HEK293 (cell line): ENCODE measurements at regions not wholly inside any gene's neighbourhood (a gene's known extent, or its start where the extent isn't known, plus 50 kb on each side); places are given as distances from the start of the nearest gene placed in this dataset.

Source experiments
- CTCF ChIA-PET: fragments of 350-600 bp; formaldehyde crosslinking; extraction: SDS; loops from one replicate; lab custom pipeline; 2021; ENCODE audit warnings: antibody characterized with exemption; lab: Yijun Ruan, JAX
- POLR2A ChIA-PET: fragments of 300-600 bp; formaldehyde crosslinking; extraction: SDS; loops from one replicate; lab custom pipeline; 2020; ENCODE audit warnings: antibody characterized with exemption, inconsistent platforms; lab: Yijun Ruan, JAX
- H3K27ac ChIP-seq: fragments of 200-500 bp; sonication (Bioruptor generic); 2 replicates; pipeline ENCODE4 v1.5.1; 2014; ENCODE audit warnings: low read depth, low read length, control low read depth, inconsistent platforms; ENCODE audit errors: extremely low read depth
- H3K36me3 ChIP-seq, 2 experiments: fragments of 200-500 bp in 1 of 2; sonication (Bioruptor generic) in 1 of 2; 1 replicate in 1 of 2; 2 replicates in 1 of 2; pipeline ENCODE4 v1.5.1; 2014 to 2017; ENCODE audit warnings: inconsistent platforms in 2 of 2, low read length in 2 of 2; ENCODE audit not compliant: control insufficient read depth in 2 of 2, insufficient read depth in 1 of 2
- H3K4me1 ChIP-seq: fragments of 200-500 bp; sonication (Bioruptor generic); 2 replicates; pipeline ENCODE4 v1.5.1; 2014; ENCODE audit warnings: mild to moderate bottlenecking, low read length, inconsistent platforms; ENCODE audit not compliant: control insufficient read depth, insufficient read depth
- H3K4me3 ChIP-seq: 2 replicates; pipeline ENCODE4 v1.5.1; 2011; ENCODE audit warnings: low read depth, mild to moderate bottlenecking, control low read depth, low read length, moderate library complexity
- H3K9me3 ChIP-seq: fragments of 200-500 bp; sonication (Bioruptor generic); 2 replicates; pipeline ENCODE4 v1.5.1; 2014; ENCODE audit warnings: low read depth, low read length, inconsistent platforms; ENCODE audit not compliant: control insufficient read depth, insufficient read depth
- ATF2 ChIP-seq: fragments of 450-650 bp; formaldehyde crosslinking; IDR thresholded peaks from 2 replicates; pipeline ENCODE4 v1.5.1; 2016; ENCODE audit warnings: missing biosample characterization, missing genetic modification characterization, low read depth
- GLI2 ChIP-seq: fragments of 450-650 bp; formaldehyde crosslinking; IDR thresholded peaks from 2 replicates; pipeline ENCODE4; 2017; ENCODE audit warnings: missing biosample characterization, missing genetic modification characterization, low read depth, borderline replicate concordance
- REPIN1 ChIP-seq: fragments of 450-650 bp; formaldehyde crosslinking; IDR thresholded peaks from 2 replicates; pipeline ENCODE4 v1.5.1; 2017; ENCODE audit warnings: missing biosample characterization, missing genetic modification characterization, low read depth
- SALL2 ChIP-seq: fragments of 450-650 bp; formaldehyde crosslinking; IDR thresholded peaks from 2 replicates; pipeline ENCODE4 v1.5.0; 2017; ENCODE audit warnings: missing biosample characterization, mild to moderate bottlenecking, missing genetic modification characterization, borderline replicate concordance
- SETDB1 ChIP-seq: IDR thresholded peaks from one replicate; pipeline ENCODE4 v1.6.1; 2017; ENCODE audit warnings: mild to moderate bottlenecking, low read length, moderate library complexity, mixed read lengths; ENCODE audit not compliant: insufficient read length
- TCF7L2 ChIP-seq: IDR thresholded peaks from 2 replicates; pipeline ENCODE4 v1.6.1; 2011; ENCODE audit warnings: low read depth, mild to moderate bottlenecking, inconsistent platforms, low read length, moderate library complexity, borderline replicate concordance
- TRIM28 ChIP-seq: IDR thresholded peaks from 2 replicates; pipeline ENCODE4 v1.6.1; 2011; ENCODE audit warnings: low read length, control low read depth, borderline replicate concordance
- YY2 ChIP-seq: fragments of 450-650 bp; formaldehyde crosslinking; IDR thresholded peaks from 2 replicates; pipeline ENCODE4 v1.5.1; 2016; ENCODE audit warnings: missing biosample characterization, missing genetic modification characterization
- ZBTB1 ChIP-seq: fragments of 450-650 bp; formaldehyde crosslinking; IDR thresholded peaks from 2 replicates; pipeline ENCODE4 v1.5.1; 2016; ENCODE audit warnings: missing biosample characterization, missing genetic modification characterization
- ZBTB20 ChIP-seq: fragments of 450-650 bp; formaldehyde crosslinking; IDR thresholded peaks from 2 replicates; pipeline ENCODE4 v1.5.1; 2016; ENCODE audit warnings: missing biosample characterization, missing genetic modification characterization
- ZNF10 ChIP-seq: fragments of 450-650 bp; formaldehyde crosslinking; IDR thresholded peaks from 2 replicates; pipeline ENCODE4 v1.5.1; 2017; ENCODE audit warnings: missing biosample characterization, missing genetic modification characterization
- ZNF140 ChIP-seq: fragments of 450-650 bp; formaldehyde crosslinking; IDR thresholded peaks from 2 replicates; pipeline ENCODE4 v1.5.1; 2016; ENCODE audit warnings: missing biosample characterization, missing genetic modification characterization
- ZNF239 ChIP-seq: fragments of 450-650 bp; formaldehyde crosslinking; IDR thresholded peaks from 2 replicates; pipeline ENCODE4 v1.5.1; 2016; ENCODE audit warnings: missing biosample characterization, missing genetic modification characterization
- ZNF24 ChIP-seq: fragments of 450-650 bp; formaldehyde crosslinking; IDR thresholded peaks from 2 replicates; pipeline ENCODE4 v1.5.1; 2016; ENCODE audit warnings: missing biosample characterization, missing genetic modification characterization
- ZNF37A ChIP-seq: fragments of 450-650 bp; IDR thresholded peaks from 2 replicates; pipeline ENCODE4 v1.5.1; 2018; ENCODE audit warnings: missing biosample characterization, missing genetic modification characterization
- ZNF426 ChIP-seq: fragments of 450-650 bp; formaldehyde crosslinking; IDR thresholded peaks from 2 replicates; pipeline ENCODE4 v1.5.1; 2017; ENCODE audit warnings: missing biosample characterization, missing genetic modification characterization, mild to moderate bottlenecking, inconsistent platforms, moderate library complexity
- ZNF544 ChIP-seq: fragments of 450-650 bp; formaldehyde crosslinking; IDR thresholded peaks from 2 replicates; pipeline ENCODE4 v1.5.0; 2017; ENCODE audit warnings: missing biosample characterization, missing genetic modification characterization
- ZNF558 ChIP-seq: fragments of 450-650 bp; formaldehyde crosslinking; IDR thresholded peaks from 2 replicates; pipeline ENCODE4 v1.5.1; 2016; ENCODE audit warnings: missing biosample characterization, missing genetic modification characterization
- ZNF626 ChIP-seq: fragments of 450-650 bp; sonication (Bioruptor Pico); formaldehyde crosslinking; IDR thresholded peaks from 2 replicates; pipeline ENCODE4 v1.5.1; 2018; ENCODE audit warnings: missing biosample characterization, missing genetic modification characterization, inconsistent platforms
- ZNF692 ChIP-seq: fragments of 450-650 bp; formaldehyde crosslinking; IDR thresholded peaks from 2 replicates; pipeline ENCODE4 v1.5.1; 2016; ENCODE audit warnings: missing biosample characterization, missing genetic modification characterization
- ZNF777 ChIP-seq: fragments of 450-650 bp; formaldehyde crosslinking; IDR thresholded peaks from 2 replicates; pipeline ENCODE4 v1.5.1; 2017; ENCODE audit warnings: missing biosample characterization, missing genetic modification characterization, borderline replicate concordance
- TF ChIP-seq, protein P1 (sequence below): fragments of 450-650 bp; formaldehyde crosslinking; IDR thresholded peaks from 2 replicates; pipeline ENCODE4 v1.5.1; 2016; ENCODE audit warnings: missing biosample characterization, missing genetic modification characterization
- TF ChIP-seq, protein P2 (sequence below): fragments of 450-650 bp; formaldehyde crosslinking; optimal IDR thresholded peaks from 2 replicates; pipeline ENCODE3; 2016; ENCODE audit warnings: missing biosample characterization, mild to moderate bottlenecking, missing genetic modification characterization

- TF ChIP-seq, protein P1, sequence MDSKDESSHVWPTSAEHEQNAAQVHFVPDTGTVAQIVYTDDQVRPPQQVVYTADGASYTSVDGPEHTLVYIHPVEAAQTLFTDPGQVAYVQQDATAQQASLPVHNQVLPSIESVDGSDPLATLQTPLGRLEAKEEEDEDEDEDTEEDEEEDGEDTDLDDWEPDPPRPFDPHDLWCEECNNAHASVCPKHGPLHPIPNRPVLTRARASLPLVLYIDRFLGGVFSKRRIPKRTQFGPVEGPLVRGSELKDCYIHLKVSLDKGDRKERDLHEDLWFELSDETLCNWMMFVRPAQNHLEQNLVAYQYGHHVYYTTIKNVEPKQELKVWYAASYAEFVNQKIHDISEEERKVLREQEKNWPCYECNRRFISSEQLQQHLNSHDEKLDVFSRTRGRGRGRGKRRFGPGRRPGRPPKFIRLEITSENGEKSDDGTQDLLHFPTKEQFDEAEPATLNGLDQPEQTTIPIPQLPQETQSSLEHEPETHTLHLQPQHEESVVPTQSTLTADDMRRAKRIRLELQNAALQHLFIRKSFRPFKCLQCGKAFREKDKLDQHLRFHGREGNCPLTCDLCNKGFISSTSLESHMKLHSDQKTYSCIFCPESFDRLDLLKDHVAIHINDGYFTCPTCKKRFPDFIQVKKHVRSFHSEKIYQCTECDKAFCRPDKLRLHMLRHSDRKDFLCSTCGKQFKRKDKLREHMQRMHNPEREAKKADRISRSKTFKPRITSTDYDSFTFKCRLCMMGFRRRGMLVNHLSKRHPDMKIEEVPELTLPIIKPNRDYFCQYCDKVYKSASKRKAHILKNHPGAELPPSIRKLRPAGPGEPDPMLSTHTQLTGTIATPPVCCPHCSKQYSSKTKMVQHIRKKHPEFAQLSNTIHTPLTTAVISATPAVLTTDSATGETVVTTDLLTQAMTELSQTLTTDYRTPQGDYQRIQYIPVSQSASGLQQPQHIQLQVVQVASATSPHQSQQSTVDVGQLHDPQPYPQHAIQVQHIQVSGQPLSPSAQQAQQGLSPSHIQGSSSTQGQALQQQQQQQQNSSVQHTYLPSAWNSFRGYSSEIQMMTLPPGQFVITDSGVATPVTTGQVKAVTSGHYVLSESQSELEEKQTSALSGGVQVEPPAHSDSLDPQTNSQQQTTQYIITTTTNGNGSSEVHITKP = no peak
- TF ChIP-seq ZBTB20 (tag by site-specific recombination) (no peak), ATF2 (tag by site-specific recombination) (no peak)
- TF ChIP-seq, all 188 proteins: peak for 0
These were observed 236.9 kb downstream of the SLITRK6 start (continued) for GRCh38 chr13:85562282-85562681.

DNA sequence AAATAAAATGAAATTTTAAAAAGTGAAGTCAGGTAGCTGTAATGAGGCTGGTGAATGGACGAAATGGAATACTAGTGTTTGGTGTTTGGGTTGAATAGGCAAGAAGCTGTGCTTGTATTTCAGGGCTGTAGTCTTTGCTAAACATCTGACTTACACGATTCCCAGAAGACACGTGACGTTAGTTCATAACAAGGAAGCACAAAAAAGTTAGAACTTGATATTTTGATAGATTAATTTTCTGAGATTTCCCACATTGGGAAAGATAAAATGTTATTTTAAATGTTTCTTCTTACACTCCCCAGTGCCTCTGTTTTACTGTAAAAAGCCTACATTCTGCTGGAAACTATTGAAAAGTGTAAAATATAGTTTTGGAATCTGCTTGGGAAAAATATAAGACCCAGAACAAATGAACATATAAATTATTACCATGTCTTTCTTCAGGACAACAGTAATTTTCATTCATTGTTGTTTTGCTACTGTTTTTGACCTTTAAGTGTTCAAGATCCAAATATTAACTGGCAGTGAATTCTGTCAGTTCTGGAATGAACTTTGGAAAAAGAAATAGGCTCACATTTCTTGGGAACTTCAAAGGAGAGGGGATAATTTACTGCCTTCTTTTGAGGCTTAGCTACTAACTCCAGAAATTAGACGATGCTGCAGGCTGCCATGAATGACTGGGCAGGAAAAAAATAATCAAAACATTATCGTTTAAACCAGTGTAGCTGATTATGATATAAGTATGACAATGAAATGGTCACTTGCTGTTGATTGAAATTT, 241.3 kb downstream of the SLITRK6 start:
- Histone ChIP-seq H3K36me3 (no peaks in the 10 kb centered on the region), H3K27ac (no peak overlapping the region), H3K4me1 (no peaks in the 10 kb centered on the region), H3K9me3 (no peaks in the 10 kb centered on the region), H3K4me3 (no peak overlapping the region)
- ChIA-PET POLR2A (no interaction called here), CTCF (no interaction called here)
- TF ChIP-seq ZNF777 (tag by site-specific recombination) (no peak), ZBTB1 (tag by site-specific recombination) (no peak), TCF7L2 (peak; percentile 61; the same call in 1 of the 2 replicates)

DNA sequence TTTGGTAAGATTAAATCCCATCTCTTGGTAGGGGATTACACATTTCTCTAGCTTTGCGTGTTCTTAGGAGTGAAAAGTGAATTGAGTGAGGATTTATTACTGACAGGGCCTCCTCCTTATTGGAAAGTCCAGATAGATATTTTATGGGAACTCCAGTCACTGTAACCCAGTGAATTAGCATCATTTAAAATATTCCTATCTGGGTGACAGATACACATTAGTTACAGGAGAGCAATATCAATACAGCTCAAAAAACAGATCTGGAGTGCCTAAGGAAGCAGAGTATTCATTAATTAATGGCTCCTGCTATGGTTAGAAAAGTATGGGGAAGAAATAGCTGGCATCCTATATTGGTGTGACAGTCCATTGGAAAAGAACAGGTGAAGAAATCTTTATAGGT, 248.2 kb downstream of the SLITRK6 start:
- Histone ChIP-seq H3K36me3 (no peaks in the 10 kb centered on the region), H3K4me1 (no peaks in the 10 kb centered on the region), H3K9me3 (no peaks in the 10 kb centered on the region), H3K27ac (no peak overlapping the region), H3K4me3 (no peak overlapping the region)
- CTCF ChIA-PET = interaction anchor here (0.6 kb wide), 1 partner anchor 164 kb away, joined by 4 read pairs; no protein-coding TSS in a partner anchor
- POLR2A ChIA-PET = no interaction called here
- TF ChIP-seq ZNF426 (tag by site-specific recombination) = no peak
- TF ChIP-seq SALL2 (tag by site-specific recombination) = no peak
- TF ChIP-seq ZNF140 (tag by site-specific recombination) = no peak

- POLR2A ChIA-PET = no interaction called here
- CTCF ChIA-PET = no interaction called here
- no peak overlapping the region for H3K4me3 ChIP-seq
- no peak overlapping the region for H3K27ac ChIP-seq
- no peaks in the 10 kb centered on the region for H3K36me3 ChIP-seq
- H3K4me1 ChIP-seq = no peaks in the 10 kb centered on the region
- H3K9me3 ChIP-seq = no peaks in the 10 kb centered on the region
- TF ChIP-seq SETDB1 (no peak), ZNF626 (tag by site-specific recombination) (no peak), REPIN1 (tag by site-specific recombination) (no peak), YY2 (no peak), TRIM28 (no peak), ZNF37A (tag by site-specific recombination) (no peak), ZNF544 (no peak), ZNF558 (no peak), ZNF239 (no peak), ZNF692 (tag by site-specific recombination) (no peak), GLI2 (no peak), ZNF24 (tag by site-specific recombination) (no peak), ZNF10 (no peak)
- TF ChIP-seq, protein P2, sequence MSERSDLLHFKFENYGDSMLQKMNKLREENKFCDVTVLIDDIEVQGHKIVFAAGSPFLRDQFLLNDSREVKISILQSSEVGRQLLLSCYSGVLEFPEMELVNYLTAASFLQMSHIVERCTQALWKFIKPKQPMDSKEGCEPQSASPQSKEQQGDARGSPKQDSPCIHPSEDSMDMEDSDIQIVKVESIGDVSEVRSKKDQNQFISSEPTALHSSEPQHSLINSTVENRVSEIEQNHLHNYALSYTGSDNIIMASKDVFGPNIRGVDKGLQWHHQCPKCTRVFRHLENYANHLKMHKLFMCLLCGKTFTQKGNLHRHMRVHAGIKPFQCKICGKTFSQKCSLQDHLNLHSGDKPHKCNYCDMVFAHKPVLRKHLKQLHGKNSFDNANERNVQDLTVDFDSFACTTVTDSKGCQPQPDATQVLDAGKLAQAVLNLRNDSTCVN (tag by site-specific recombination) = no peak
These were observed 249.4 kb downstream of the SLITRK6 start for GRCh38 chr13:85549819-85550218.
